GM12892 (cell line): ENCODE measurements at regions not wholly inside any gene's neighbourhood (a gene's known extent, or its start where the extent isn't known, plus 50 kb on each side); places are given as distances from the start of the nearest gene placed in this dataset.

Experiments
- POLR2A ChIP-seq: IDR thresholded peaks from 2 replicates; pipeline ENCODE4 v1.6.1; 2011; ENCODE audit warnings: low read depth, low read length, control low read depth
- TAF1 ChIP-seq: IDR thresholded peaks from 2 replicates; pipeline ENCODE4 v1.6.1; 2011; ENCODE audit warnings: low read depth, mild to moderate bottlenecking, control low read depth, low read length, borderline replicate concordance

GRCh38 chr22:27198518-27199035 lies 541.2 kb downstream of the MIAT start:
- no peak for TF ChIP-seq POLR2A
- TF ChIP-seq TAF1: no peak
